ENCODE measurements at regions not wholly inside any gene's neighbourhood (a gene's known extent, or its start where the extent isn't known, plus 50 kb on each side); places are given as distances from the start of the nearest gene placed in this dataset.

- TF ChIP-seq CTCF (conservative IDR thresholded peaks at IDR 0.05) (no peak), EZH2 (IDR thresholded peaks at IDR 0.05; ENCODE audit: low read depth) (no peak)
Observed at GRCh38 chr2:198382811-198383210, 578.4 kb downstream of the PLCL1 start.

Data from PC-9 (cell line).